Right ventricle myocardium inferior (tissue), 1 donor: ENCODE measurements at regions not wholly inside any gene's neighbourhood (a gene's known extent, or its start where the extent isn't known, plus 50 kb on each side); places are given as distances from the start of the nearest gene placed in this dataset.
"Not testable (repeated sequence)": the region's sequence is repeated elsewhere in the genome, so short reads cannot be mapped to it uniquely, and the experiment has no call there.

Experiments used
- ATAC-seq: fragments of 200-7000 bp; cut with Tn5 transposase; one replicate; pipeline ENCODE4 v1.9.1; 2020; ENCODE audit warnings: mild to moderate bottlenecking, moderate library complexity
- DNase-seq: peaks from one replicate; pipeline ENCODE4 v3.0.0; 2021; ENCODE audit errors: missing footprints
- intact Hi-C: fragments of 100-400 bp; cut with DNase I; formaldehyde crosslinking; loops from one replicate; pipeline ENCODE4 v1.11.0; 2022
- donor health status: DM: no; HTN: yes; CAD: no; lungs with severe emphysema.

DNA sequence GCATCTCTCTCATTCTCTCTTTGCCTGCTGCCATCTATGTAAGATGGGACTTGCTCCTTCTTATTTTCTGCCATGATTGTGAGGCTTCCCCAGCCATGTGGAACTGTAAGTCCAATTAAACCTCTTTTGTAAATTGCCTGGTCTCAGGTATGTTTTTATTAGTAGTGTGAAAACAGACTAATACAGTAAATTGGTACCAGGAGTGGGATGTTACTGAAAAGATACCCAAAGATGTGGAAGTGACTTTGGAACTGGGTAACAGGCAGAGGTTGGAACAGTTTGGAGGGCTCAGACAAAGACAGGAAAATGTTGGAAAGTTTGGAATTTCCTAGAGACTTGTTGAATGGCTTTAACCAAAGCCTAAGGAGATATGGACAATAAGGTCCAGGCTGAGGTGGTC lies 503.1 kb upstream of the SOX9 start:
- intact Hi-C loops, DNase-seq, ATAC-seq: not testable (repeated sequence)

DNA sequence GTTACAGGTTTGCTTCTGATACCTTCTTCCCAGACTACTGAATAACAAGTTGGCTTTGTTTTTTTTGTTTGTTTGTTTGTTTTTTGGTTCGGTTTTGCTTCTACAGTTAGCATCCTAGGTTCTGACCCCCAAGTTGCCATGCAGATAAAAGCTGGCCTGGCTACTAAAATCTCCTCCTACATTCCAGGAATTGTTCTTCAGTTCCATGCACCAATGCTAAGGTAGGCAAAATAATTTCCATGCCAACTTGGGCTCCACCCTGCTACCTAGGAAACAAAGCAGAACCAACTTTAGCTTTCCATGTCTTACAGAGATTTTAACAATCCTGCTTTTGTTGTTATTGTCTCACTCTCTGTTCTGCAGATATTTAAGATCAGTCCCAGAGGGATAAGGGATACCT lies 495.5 kb upstream of the SOX9 start:
- ATAC-seq: no peak
- DNase-seq: no peak
- intact Hi-C loops: no loop called here

DNA sequence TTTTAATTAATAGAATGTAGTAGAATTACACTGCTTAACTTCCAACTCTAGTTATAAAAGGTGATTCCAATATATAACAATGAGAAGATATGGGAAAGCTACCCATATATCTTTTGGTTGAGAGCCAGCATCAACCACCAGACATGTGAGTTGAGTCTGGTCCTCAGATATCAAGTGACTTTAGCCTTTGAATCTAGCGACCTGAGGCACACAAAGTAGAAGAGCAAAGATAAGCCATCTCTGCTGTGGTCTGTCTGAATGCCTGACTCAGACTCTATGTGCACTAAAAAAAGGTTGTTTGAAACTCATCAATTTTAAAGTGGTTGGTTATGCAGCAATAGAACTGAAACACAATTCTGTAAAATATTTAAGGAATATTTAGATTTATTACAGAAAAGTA lies 492.5 kb upstream of the SOX9 start:
- DNase-seq (no peak), ATAC-seq (no peak)
- intact Hi-C loops: no loop called here

DNA sequence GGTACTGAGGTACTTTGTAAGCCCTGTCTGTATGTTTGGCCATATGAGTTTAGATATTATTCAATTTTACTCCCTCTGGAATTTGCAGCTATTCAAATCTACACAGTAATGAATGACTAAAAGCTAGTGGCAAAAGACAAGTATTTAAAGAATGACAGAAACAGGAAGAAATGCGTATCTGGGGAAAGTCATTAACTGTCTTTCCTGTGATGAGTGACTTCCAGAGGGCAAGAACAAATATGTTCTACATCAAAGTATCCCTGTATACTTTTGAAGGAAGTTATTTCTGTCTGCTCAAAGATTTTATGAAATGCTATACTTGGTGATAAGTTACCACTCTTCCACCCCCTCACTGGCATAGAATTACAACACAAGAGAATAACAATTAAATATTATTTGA lies 489.3 kb upstream of the SOX9 start:
- DNase-seq (no peak), ATAC-seq (no peak)
- intact Hi-C loops: no loop called here

DNA sequence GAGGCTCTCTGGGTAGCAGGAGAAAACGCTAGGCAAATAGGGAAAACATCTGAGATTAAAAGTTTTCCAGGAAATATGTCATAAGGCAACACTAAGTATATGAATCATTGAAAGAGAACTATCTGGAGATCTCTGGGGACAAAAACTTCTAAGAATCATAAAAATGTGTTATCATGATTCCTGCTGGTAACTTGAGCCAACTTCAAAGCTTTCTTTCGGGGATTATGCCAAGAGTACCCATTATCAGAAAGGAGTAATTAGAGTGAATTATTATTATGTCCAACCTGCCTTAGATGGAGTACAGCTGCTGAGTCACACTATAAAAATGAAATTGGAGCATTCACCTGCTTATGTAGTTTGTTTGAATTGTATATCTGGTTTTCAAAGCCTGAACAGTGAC lies 488.5 kb upstream of the SOX9 start:
- ATAC-seq (no peak), DNase-seq (no peak)
- intact Hi-C loops: no loop called here

DNA sequence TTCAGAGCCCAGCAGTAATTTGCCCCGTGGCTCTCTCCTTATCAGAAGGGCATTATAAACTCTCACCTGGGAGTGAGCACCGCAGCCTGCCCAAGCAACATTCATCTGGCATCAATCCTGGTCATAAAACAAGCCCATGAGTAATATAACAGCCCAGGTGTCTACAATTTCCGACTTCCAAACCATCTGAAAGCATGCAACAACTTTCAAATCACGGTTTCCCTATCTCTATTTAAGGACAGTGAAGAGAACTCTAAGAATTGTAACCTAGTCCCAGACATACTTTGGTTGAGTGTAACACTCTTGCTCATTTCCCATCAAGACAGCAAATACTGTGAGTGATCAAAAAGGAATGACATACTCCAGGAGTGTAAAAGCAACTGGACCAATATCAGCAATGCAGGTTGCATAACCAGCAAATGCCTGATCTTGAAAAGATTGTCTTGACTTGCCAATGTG lies 487.4 kb upstream of the SOX9 start:
- ATAC-seq: no peak
- intact Hi-C loops: no loop called here

DNA sequence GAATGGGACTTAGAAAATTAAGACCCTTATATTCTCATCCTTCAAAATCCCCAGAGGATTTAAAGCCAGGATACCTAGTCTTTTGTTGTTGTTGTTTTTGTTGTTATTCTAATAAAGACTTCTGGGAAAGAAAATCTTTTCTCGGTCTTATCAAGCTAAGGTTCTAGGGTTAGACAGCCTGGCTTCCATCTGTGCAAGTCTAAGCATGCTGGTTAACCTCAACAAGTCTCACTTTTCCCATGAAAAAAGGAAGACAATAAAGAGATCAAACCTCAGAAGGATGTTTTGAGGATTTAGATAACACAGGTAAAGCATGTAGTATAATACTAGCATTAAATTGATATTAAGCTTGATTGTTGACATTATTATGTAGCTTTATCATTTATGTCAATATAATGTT lies 486.4 kb upstream of the SOX9 start:
- ATAC-seq (no peak), DNase-seq (no peak)
- intact Hi-C loops: no loop called here

More for the DNA sequence above, 487.4 kb upstream of the SOX9 start:
- no peak for DNase-seq

DNA sequence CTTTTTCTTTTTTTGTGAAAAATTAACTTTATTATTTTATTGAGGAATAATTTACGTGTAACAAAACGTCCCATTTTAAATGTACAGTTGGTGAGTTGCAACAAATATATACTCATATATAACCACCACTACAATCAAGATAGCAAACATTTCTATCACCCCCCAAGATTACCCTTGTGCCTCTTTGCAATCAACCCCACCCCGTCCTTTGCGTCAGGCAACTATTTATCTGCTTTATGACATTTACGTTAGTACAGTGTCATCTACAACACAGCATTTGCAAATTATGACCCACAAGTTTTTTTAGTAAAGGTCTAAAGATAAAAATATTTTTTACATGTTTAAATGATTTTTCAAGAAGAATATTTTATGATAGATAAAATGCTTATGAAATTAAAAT lies 485.6 kb upstream of the SOX9 start:
- DNase-seq (no peak), ATAC-seq (no peak)
- intact Hi-C loops: no loop called here

DNA sequence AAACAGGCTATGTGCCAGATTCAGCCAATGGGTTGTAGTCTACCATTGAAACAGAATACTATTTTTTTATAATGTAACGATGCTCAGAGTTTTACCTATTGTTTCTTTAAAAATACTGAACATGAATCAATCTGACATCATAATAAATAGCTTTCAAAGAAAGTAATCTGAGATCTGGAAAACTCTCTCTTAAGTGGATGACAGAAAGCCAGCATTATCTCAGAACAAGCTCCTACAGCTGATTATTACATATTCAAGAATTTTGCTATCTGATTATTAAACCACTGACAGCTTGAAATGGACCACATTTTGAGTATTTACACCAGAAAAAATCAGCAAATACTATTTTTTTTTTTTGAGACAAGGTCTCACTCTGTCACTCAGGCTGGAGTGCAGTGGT lies 484.2 kb upstream of the SOX9 start:
- ATAC-seq (no peak), DNase-seq (no peak)
- intact Hi-C loops: no loop called here

DNA sequence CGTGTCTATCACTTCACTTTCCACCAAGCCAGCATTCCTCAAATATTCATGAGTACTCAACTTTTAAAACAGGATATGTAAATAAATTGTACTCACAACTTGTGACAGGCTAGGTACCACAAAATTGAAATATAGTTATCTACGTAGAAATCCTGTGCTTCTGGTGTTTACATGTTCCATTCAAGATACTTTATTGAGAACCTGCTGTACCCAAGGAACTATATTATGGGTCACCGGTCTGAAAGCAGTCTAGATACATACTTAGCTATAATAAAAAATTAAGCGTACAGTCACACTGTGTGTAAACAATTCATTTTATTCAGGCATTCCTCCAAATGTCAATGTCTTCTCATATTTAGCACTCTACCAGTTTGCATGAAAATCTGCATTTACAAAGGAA lies 482.2 kb upstream of the SOX9 start:
- intact Hi-C loops: no loop called here
- DNase-seq (no peak), ATAC-seq (no peak)

DNA sequence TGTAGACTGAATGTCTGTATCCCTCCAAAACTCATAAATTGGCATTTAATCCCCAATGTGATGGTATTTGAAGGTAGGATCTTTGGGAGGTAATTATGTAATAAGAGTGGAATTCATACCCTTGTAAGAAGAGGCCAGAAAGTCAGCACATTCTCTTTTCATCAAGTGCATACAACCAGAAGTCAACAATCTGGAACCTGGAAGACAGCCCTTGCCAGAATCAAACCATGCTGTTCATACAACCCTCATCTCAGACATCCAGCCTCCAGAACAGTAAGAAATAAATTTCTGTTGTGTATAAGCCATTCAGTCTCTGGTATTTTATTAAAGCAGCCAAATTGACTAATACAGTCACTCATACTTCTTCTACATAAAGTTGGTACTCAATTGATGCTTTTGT lies 481.0 kb upstream of the SOX9 start:
- no peak for ATAC-seq

DNA sequence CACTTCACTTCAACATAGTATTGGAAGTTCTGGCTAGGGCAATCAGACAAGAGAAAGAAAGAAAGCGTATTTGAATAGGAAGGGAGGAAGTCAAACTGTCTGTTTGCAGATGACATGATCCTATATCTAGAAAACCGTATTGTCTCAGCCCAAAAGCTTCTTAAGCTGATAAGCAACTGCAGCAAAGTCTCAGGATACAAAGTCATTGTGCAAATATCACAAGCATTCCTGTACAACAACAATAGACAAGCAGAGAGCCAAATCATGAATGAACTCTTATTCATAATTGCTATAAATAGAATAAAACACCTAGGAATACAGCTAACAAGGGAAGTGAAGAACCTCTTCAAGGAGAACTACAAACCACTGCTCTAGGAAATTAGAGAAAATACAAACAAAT lies 473.9 kb upstream of the SOX9 start:
- DNase-seq, intact Hi-C loops: not testable (repeated sequence)

More for the DNA sequence above, 481.0 kb upstream of the SOX9 start:
- intact Hi-C loops: no loop called here
- no peak for DNase-seq

DNA sequence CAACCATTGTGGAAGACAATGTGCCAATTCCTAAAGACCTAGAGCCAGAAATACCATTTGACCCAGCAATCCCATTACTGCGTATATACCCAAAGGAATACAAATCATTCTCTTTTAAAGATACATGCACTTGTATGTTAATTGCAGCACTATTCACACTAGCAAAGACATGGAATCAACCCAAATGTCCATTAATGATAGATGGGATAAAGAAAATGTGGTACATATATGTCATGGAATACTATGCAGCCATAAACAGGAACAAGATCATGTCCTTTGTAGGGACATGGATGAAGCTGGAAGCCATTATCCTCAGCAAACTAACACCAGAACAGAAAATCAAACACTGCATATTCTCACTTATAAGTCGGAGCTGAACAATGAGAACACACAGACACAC lies 472.5 kb upstream of the SOX9 start:
- DNase-seq, ATAC-seq, intact Hi-C loops: not testable (repeated sequence)

More for the DNA sequence above, 473.9 kb upstream of the SOX9 start:
- not testable (repeated sequence) for ATAC-seq

DNA sequence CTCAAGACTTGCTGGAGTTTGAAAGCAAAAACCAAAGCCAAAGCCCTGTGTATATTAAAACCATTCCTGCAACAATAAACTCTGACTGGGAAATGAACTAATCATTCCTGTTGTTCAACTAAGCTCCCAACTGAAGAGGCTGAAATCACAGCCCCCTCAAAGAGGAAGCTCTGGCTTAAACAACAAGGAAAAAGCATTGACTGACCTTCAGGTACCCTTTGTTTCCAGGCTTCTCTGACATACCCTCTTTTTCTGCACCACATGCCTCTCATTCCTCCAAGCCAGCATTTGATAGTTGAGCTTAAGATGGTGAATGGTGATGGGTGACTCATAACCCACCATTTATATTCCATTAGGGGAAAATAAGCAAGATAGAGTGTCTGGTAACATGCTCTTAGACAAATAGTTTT lies 470.9 kb upstream of the SOX9 start:
- intact Hi-C loops: no loop called here
- ATAC-seq (no peak), DNase-seq (no peak)

DNA sequence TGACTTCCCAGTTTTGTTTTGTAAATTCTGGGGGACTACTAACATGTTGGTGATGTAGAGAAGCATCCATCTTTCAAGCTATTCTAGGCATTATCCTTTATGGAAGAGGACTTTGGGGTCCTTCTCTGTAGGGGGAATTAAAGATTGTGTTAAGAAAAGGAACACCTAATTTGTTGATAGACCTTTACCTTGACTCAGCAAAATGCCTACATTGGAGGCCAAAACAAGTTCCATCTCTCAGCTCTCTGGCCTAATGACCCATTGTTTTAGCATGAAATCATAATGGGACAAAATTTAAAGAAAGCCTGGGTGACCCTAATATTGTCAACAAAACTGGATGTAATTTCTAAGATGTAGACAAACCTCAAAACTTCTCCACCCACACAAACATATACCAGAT lies 465.3 kb upstream of the SOX9 start:
- ATAC-seq: no peak
- intact Hi-C loops: no loop called here
- no peak for DNase-seq

DNA sequence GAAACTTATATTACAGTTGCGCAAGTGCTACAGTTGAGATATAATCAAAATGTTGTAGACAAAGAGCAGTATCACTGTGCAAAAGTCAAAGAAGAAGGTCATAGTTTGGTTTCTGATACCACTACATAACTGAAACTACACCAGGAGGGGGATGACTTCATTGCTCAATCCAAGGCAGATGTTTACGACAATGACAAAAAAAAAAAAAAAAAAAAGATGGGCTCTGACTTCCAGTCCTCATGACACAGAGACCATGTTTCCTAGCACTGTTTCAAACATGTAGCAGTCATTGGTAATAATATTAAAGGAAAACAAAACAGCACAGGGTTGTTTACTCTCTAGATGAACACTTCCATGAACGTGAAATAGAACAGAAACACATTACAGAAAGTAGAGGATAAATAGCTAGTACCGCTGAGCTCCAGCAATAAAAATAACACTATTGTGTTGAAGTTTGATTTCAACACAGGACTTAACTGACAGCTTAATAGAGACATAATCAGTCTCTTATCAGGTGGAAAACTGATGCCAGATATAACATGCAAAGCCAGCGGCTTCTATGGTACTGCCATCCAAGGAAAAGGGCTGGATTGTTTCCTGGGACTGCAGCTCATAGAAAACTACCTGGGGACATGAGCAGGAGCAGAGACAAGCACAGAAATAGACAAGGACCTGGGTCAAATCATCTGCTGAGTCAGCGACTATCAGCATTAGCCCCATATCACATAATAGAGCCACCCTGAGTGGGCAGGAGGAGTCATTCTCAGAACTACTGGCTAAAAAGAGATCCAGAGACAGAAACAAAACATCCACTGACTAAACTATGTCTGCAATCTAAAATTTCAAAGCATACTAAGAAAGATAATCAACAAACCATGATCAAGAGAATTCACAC lies 463.6 kb upstream of the SOX9 start:
- ATAC-seq: no peak
- intact Hi-C loops: no loop called here
- no peak for DNase-seq

DNA sequence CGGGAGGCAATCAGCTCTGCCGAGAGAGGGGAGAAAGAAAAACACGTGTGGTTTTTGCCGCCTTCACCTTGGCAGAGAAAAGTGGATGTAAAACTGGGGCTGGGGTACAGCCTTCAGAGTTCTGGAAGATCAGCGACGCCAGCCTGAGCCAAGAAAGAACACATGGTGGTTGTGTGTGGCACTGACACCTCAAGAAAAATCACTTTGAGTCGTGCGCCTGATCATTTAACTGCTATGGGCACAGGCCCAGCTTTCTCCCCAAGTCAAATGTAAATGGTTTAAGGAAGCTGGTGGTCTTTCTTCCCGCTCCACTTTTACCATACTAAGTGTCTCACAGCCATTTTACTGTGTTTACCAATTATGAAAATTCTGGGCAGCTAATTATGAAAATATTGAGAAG lies 461.8 kb upstream of the SOX9 start:
- ATAC-seq (no peak), DNase-seq (no peak)
- intact Hi-C loops: no loop called here

DNA sequence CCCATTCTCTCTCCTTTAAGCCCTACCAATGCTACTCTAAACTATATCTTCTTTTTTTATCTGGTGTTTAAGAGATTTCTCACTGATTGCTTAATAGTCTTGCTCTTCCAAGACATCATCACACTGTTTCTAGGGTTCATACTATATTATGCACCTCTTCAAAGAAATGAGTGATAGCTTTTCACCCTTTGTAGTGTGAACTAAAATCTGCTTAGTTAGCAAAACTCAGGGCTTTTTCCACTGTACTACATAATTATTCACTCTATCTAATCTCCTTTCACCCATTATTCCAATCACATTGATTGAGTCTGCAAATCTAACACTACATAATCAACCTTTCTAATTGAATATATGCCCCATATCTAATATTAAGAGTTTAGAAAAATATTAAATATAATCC lies 456.0 kb upstream of the SOX9 start:
- DNase-seq (no peak), ATAC-seq (no peak)
- intact Hi-C loops: no loop called here

DNA sequence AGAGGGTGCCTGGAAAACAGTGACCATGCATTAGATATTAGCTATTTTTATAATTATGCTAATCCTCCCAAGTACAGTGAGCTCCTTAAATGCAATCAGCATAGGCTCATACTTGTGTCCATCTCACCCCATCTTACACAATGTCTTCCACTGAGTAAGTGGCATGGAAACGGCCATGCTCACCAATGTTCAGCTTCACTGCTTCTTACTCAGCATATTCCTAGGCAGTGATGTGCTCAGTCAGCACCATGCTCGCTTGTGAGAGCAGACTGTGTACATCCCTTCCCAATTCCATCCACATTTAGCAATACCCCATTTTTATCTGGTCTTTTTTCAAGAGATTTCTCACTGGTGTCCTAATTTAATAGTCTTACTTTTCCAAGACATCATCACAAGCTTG lies 454.8 kb upstream of the SOX9 start:
- DNase-seq (no peak), ATAC-seq (no peak)
- intact Hi-C loops: no loop called here

DNA sequence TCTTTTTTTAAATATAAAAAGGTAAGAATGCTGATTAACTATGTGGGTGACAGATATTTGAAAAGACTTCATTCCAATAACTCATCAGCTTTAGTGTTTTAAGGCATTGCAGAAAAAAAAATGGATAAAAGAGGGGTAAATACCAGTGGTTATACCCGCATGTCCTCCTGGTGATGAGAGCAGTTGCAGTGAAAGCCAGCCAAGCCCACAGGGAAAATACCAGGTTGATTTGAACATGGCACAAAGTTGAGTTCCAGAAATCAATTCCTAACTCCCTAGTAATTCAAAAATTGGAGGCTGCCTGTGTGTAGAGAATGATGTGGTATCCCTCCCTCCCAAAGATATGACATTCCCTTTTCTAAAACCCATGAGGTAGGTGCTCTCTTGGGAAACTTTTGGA lies 453.2 kb upstream of the SOX9 start:
- ATAC-seq: no peak

DNA sequence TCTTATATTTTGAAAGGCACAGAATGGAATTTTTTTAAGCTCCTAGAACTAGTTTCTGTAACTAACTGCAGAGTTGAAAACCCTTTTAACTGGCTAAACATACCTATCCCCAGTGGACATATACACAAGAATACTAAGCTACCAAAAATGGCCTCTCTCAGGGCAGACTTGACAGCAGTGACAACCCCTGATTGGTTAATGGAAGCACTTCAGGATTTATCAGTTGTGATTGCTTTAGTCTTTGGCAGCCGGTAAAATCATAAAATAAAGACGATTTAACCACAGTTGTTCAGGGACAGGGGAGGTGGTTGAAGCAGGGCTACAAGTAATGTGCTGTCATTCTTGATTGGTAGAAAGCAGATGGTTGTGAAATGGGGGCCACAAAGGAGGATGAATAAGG lies 452.0 kb upstream of the SOX9 start:
- no peak for DNase-seq
- ATAC-seq: no peak
- intact Hi-C loops: no loop called here

More for the DNA sequence above, 453.2 kb upstream of the SOX9 start:
- intact Hi-C loops: no loop called here
- DNase-seq: no peak
